ENCODE measurements at regions not wholly inside any gene's neighbourhood (a gene's known extent, or its start where the extent isn't known, plus 50 kb on each side); places are given as distances from the start of the nearest gene placed in this dataset.

DNA sequence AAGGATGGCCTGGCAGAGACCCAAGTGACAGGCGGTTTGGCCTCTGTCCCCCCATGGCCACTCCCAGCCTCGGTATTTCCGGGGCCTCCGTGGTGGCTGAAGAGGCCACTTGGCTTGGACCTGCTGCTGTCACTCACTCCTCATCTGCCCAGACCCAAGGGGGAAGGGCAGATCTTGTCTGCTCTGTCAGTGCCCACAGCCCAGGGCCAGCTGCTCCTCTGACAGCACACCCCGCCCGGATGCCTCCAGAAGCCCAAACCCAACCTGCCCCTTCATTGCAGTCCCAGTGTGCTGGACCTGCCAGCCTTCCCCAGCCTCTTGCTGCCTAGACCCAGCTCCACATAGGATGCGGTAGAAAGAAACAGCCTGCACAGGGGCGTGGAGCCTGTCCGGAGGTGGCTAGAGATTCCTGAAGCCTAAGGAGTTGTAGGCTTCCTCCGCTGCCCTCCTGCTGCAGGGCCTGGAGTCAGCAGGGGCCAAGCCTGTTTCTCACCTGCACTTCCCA, 52.0 kb downstream of the MAGEF1 start:
- RAD21 ChIA-PET (ENCODE audit: low non-redundant PET in 1 of 2, low total read pairs in 2 of 2, uncharacterized antibody in 2 of 2, unreplicated experiment in 2 of 2) = no interaction called here
- no peak overlapping the region for H3K9ac ChIP-seq (ENCODE audit: low read length)
- POLR2A ChIA-PET = no interaction called here
- H3K27ac ChIP-seq (ENCODE audit: low read depth, low read length) = no peak overlapping the region
- H3K9me3 ChIP-seq (ENCODE audit: control insufficient read depth in 1 of 2, insufficient read depth in 1 of 2, low read depth in 1 of 2, low read length in 2 of 2) = no peaks in the 10 kb centered on the region
- ATAC-seq (peak; percentile 48), DNase-seq (ENCODE audit: low read depth, low spot score) (no peak)
- H3K79me2 ChIP-seq (ENCODE audit: insufficient read depth, low read length) = no peaks in the 10 kb centered on the region
- no TSS peak for BruUV-seq (replicated peaks)
- H3K9me2 ChIP-seq (ENCODE audit: insufficient read depth) = no peaks in the 10 kb centered on the region
- peaks cover 0 to 24% of the 10 kb centered on the region in 2 experiments; a peak in 2 of 4 replicates for H3K4me1 ChIP-seq (ENCODE audit: control insufficient read depth in 1 of 2, insufficient read depth in 2 of 2, low read length in 2 of 2)
- no peak overlapping the region for H3K4me3 ChIP-seq (replicated peaks in 1 of 2; ENCODE audit: low read depth in 1 of 2, low read length in 2 of 2)
- intact Hi-C loops (cut with micrococcal nuclease) = no loop called here
- no peak overlapping the region for H3K4me2 ChIP-seq (ENCODE audit: low read length)
- H2AFZ ChIP-seq (ENCODE audit: low read depth, low read length, poor library complexity, severe bottlenecking) = no peak overlapping the region
- CTCF ChIA-PET = no interaction called here
- H3K27me3 ChIP-seq (ENCODE audit: insufficient read depth, low read length) = no peaks in the 10 kb centered on the region
- H4K20me1 ChIP-seq (ENCODE audit: insufficient read depth) = no peaks in the 10 kb centered on the region
- no peak for TF ChIP-seq POLR2AphosphoS5 (IDR thresholded peaks at IDR 0.05; ENCODE audit: low read depth, low read length)
- no peak for TF ChIP-seq EZH2 (IDR thresholded peaks at IDR 0.05)
- TF ChIP-seq SP1 (IDR thresholded peaks at IDR 0.05; ENCODE audit: low read depth) = no peak
- no peak for TF ChIP-seq TCF7L2 (IDR thresholded peaks at IDR 0.05; ENCODE audit: borderline replicate concordance, extremely low read depth, insufficient read depth, insufficient read length)
- TF ChIP-seq JUND (IDR thresholded peaks at IDR 0.05) = no peak
- TF ChIP-seq, protein P1, sequence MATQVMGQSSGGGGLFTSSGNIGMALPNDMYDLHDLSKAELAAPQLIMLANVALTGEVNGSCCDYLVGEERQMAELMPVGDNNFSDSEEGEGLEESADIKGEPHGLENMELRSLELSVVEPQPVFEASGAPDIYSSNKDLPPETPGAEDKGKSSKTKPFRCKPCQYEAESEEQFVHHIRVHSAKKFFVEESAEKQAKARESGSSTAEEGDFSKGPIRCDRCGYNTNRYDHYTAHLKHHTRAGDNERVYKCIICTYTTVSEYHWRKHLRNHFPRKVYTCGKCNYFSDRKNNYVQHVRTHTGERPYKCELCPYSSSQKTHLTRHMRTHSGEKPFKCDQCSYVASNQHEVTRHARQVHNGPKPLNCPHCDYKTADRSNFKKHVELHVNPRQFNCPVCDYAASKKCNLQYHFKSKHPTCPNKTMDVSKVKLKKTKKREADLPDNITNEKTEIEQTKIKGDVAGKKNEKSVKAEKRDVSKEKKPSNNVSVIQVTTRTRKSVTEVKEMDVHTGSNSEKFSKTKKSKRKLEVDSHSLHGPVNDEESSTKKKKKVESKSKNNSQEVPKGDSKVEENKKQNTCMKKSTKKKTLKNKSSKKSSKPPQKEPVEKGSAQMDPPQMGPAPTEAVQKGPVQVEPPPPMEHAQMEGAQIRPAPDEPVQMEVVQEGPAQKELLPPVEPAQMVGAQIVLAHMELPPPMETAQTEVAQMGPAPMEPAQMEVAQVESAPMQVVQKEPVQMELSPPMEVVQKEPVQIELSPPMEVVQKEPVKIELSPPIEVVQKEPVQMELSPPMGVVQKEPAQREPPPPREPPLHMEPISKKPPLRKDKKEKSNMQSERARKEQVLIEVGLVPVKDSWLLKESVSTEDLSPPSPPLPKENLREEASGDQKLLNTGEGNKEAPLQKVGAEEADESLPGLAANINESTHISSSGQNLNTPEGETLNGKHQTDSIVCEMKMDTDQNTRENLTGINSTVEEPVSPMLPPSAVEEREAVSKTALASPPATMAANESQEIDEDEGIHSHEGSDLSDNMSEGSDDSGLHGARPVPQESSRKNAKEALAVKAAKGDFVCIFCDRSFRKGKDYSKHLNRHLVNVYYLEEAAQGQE (IDR thresholded peaks at IDR 0.05; ENCODE audit: low read depth) = no peak
- TF ChIP-seq, protein P2, sequence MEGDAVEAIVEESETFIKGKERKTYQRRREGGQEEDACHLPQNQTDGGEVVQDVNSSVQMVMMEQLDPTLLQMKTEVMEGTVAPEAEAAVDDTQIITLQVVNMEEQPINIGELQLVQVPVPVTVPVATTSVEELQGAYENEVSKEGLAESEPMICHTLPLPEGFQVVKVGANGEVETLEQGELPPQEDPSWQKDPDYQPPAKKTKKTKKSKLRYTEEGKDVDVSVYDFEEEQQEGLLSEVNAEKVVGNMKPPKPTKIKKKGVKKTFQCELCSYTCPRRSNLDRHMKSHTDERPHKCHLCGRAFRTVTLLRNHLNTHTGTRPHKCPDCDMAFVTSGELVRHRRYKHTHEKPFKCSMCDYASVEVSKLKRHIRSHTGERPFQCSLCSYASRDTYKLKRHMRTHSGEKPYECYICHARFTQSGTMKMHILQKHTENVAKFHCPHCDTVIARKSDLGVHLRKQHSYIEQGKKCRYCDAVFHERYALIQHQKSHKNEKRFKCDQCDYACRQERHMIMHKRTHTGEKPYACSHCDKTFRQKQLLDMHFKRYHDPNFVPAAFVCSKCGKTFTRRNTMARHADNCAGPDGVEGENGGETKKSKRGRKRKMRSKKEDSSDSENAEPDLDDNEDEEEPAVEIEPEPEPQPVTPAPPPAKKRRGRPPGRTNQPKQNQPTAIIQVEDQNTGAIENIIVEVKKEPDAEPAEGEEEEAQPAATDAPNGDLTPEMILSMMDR (IDR thresholded peaks at IDR 0.05 in 2 of 3, conservative IDR thresholded peaks at IDR 0.05 in 1 of 3; ENCODE audit: borderline replicate concordance in 1 of 3, insufficient read depth in 1 of 3, low read depth in 2 of 3, low read length in 2 of 3) = no peak
- TF ChIP-seq, protein P3, sequence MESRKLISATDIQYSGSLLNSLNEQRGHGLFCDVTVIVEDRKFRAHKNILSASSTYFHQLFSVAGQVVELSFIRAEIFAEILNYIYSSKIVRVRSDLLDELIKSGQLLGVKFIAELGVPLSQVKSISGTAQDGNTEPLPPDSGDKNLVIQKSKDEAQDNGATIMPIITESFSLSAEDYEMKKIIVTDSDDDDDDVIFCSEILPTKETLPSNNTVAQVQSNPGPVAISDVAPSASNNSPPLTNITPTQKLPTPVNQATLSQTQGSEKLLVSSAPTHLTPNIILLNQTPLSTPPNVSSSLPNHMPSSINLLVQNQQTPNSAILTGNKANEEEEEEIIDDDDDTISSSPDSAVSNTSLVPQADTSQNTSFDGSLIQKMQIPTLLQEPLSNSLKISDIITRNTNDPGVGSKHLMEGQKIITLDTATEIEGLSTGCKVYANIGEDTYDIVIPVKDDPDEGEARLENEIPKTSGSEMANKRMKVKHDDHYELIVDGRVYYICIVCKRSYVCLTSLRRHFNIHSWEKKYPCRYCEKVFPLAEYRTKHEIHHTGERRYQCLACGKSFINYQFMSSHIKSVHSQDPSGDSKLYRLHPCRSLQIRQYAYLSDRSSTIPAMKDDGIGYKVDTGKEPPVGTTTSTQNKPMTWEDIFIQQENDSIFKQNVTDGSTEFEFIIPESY (IDR thresholded peaks at IDR 0.05; ENCODE audit: extremely low read depth, insufficient replicate concordance, low read length) = no peak
- H3K36me3 ChIP-seq (ENCODE audit: control insufficient read depth in 1 of 2, insufficient read depth in 2 of 2, low read length in 2 of 2) = no peaks in the 10 kb centered on the region

Measured in HCT116 (cell line).